Ishikawa (cell line): ENCODE measurements at regions not wholly inside any gene's neighbourhood (a gene's known extent, or its start where the extent isn't known, plus 50 kb on each side); places are given as distances from the start of the nearest gene placed in this dataset.

Source experiments
- CEBPB ChIP-seq: IDR thresholded peaks from 2 replicates; pipeline ENCODE4 v1.6.1; 2012
- EGR1 ChIP-seq: IDR thresholded peaks from 2 replicates; pipeline ENCODE4 v1.6.1; 2012
- EP300 ChIP-seq: IDR thresholded peaks from 2 replicates; pipeline ENCODE4 v1.6.1; 2012; ENCODE audit warnings: borderline replicate concordance
- RAD21 ChIP-seq: IDR thresholded peaks from 2 replicates; pipeline ENCODE4 v1.6.1; 2012; ENCODE audit warnings: low read depth
- ZBTB7A ChIP-seq: IDR thresholded peaks from 2 replicates; pipeline ENCODE4 v1.6.1; 2012; ENCODE audit warnings: low read depth
- TF ChIP-seq, protein P1 (sequence below): IDR thresholded peaks from 2 replicates; pipeline ENCODE4 v1.6.1; 2012; ENCODE audit warnings: low read depth, mild to moderate bottlenecking

DNA sequence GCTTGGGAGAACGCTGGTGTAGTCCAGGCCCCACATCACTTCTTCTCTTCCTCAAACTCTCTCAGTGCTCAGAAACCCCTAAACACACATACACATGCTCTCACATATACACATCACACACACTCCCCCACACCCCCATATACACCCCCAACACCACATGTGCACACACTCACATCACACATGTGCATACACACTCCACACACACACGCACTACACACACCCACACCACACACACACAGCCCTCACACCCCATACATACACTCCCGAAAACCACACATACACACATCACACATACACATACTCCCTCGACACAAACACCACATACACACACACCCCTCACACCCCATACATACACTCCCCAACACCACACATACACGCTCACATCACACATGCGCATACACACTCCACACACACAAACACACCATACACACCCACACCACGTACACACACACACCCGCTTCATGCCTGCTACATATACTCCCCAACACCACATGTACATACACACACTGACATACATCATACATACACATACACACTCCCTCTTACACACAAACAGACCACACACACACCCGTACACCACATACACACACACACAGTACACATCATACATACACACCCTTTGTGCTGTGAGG is 110.3 kb upstream of the TMEM170B start:
- TF ChIP-seq ZBTB7A: no peak
- no peak for TF ChIP-seq EGR1
- TF ChIP-seq EP300: no peak
- no peak for TF ChIP-seq CEBPB
- TF ChIP-seq RAD21: no peak
- TF ChIP-seq, protein P1, sequence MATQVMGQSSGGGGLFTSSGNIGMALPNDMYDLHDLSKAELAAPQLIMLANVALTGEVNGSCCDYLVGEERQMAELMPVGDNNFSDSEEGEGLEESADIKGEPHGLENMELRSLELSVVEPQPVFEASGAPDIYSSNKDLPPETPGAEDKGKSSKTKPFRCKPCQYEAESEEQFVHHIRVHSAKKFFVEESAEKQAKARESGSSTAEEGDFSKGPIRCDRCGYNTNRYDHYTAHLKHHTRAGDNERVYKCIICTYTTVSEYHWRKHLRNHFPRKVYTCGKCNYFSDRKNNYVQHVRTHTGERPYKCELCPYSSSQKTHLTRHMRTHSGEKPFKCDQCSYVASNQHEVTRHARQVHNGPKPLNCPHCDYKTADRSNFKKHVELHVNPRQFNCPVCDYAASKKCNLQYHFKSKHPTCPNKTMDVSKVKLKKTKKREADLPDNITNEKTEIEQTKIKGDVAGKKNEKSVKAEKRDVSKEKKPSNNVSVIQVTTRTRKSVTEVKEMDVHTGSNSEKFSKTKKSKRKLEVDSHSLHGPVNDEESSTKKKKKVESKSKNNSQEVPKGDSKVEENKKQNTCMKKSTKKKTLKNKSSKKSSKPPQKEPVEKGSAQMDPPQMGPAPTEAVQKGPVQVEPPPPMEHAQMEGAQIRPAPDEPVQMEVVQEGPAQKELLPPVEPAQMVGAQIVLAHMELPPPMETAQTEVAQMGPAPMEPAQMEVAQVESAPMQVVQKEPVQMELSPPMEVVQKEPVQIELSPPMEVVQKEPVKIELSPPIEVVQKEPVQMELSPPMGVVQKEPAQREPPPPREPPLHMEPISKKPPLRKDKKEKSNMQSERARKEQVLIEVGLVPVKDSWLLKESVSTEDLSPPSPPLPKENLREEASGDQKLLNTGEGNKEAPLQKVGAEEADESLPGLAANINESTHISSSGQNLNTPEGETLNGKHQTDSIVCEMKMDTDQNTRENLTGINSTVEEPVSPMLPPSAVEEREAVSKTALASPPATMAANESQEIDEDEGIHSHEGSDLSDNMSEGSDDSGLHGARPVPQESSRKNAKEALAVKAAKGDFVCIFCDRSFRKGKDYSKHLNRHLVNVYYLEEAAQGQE: no peak
